Activated CD4-positive, alpha-beta memory T cell treated with anti-CD3 and anti-CD28 coated beads, Interleukin-2, amount 10 ng/mL, durations not matched to agents 7 days and 5 days (primary cell): ENCODE measurements at regions not wholly inside any gene's neighbourhood (a gene's known extent, or its start where the extent isn't known, plus 50 kb on each side); places are given as distances from the start of the nearest gene placed in this dataset.

Source experiments
- CTCF ChIA-PET: fragments of 350-600 bp; sonication (Branson Sonifier 250); formaldehyde crosslinking; loops from one replicate; lab custom pipeline; 2021; ENCODE audit warnings: antibody characterized with exemption, inconsistent platforms; lab: Charles Lee
- POLR2A ChIA-PET: fragments of 350-600 bp; sonication (Branson Sonifier 250); formaldehyde crosslinking; loops from one replicate; lab custom pipeline; 2021; ENCODE audit warnings: antibody characterized with exemption; lab: Charles Lee
- DNase-seq: peaks from one replicate; pipeline ENCODE4 v3.0.0-alpha.2; 2020
- H3K27ac Mint-ChIP-seq: one replicate; pipeline ENCODE4 v1.8.0; 2021; ENCODE audit warnings: mild to moderate bottlenecking, mixed read lengths
- H3K27me3 Mint-ChIP-seq: one replicate; pipeline ENCODE4 v1.8.0; 2021; ENCODE audit warnings: mixed read lengths
- H3K36me3 Mint-ChIP-seq: one replicate; pipeline ENCODE4 v1.8.0; 2021; ENCODE audit warnings: low read depth, mixed read lengths
- H3K4me1 Mint-ChIP-seq: one replicate; pipeline ENCODE4 v1.8.0; 2021; ENCODE audit warnings: mixed read lengths
- H3K4me3 Mint-ChIP-seq: one replicate; pipeline ENCODE4 v1.8.0; 2021; ENCODE audit warnings: mild to moderate bottlenecking, mixed read lengths
- H3K9me3 Mint-ChIP-seq: one replicate; pipeline ENCODE4 v1.8.0; 2021; ENCODE audit warnings: mixed read lengths

DNA sequence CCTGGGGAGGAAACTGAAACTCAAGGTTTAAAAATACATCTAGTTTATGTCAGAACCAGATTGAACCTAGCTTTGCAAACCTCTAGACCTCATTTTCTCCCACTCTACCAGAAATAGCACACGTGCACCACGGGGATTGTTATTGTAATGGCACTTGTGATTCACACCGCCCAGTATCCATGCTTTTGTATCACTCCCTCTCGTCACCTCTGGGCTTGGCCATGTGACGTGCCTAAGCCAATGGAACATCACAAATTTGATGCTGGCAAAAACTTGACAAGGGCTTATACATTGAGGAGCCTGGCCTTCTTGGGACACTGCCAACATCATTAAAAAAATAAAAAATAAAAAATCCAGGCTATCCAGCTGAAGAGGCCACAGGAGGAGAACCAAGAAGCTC, 495.8 kb upstream of the POU3F3 start:
- Mint-ChIP-seq H3K27me3 (no peaks in the 10 kb centered on the region), H3K9me3 (peaks cover 2% of the 10 kb centered on the region), H3K4me1 (no peaks in the 10 kb centered on the region), H3K27ac (no peak overlapping the region), H3K4me3 (no peak overlapping the region), H3K36me3 (no peaks in the 10 kb centered on the region)
- POLR2A ChIA-PET: no interaction called here
- no peak for DNase-seq
- CTCF ChIA-PET: no interaction called here

DNA sequence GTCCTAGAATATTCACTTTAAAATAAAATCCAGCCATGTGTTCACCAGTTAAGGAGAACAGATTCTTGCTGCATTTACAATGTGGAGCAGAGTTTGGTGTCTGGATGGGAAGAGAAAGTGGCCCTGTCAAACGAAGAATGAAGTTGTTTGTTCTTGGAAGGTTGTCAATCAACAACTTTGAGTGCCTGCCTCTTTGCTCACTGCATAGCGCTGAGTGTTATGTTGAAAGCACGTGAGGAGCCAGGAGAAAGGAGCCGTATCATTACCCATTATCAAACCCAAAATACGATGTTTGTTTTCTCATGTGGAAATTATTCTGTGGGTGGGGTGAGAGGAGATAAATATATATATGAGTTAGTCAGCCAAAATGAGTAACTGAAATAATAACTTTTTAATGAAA, 492.5 kb upstream of the POU3F3 start:
- H3K36me3 Mint-ChIP-seq: no peaks in the 10 kb centered on the region
- H3K27ac Mint-ChIP-seq: no peak overlapping the region
- no peaks in the 10 kb centered on the region for H3K27me3 Mint-ChIP-seq
- no peaks in the 10 kb centered on the region for H3K9me3 Mint-ChIP-seq
- ChIA-PET CTCF (no interaction called here), POLR2A (no interaction called here)
- no peak overlapping the region for H3K4me3 Mint-ChIP-seq
- DNase-seq: no peak
- no peaks in the 10 kb centered on the region for H3K4me1 Mint-ChIP-seq

DNA sequence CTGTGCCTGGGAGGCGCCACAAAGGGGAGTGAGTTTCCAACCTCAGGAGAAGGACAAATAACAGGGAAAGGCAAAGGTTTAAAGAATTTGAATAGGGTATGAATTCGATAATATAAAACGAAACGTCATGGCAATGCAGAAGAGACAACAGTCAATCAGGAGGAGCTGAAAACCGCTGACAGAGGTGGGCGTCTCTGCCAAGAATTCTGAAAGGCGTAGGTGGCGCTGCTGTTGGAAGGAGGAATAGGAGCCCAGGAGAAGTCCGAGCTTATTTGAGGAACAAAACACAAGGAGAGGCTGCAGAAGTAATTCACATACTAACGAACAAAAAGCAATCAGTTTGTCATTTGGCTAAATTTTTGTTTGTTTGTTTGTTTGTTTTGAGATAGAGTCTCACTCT, 485.8 kb upstream of the POU3F3 start:
- H3K9me3 Mint-ChIP-seq: peaks cover 3% of the 10 kb centered on the region
- ChIA-PET POLR2A (no interaction called here), CTCF (no interaction called here)
- H3K27me3 Mint-ChIP-seq: no peaks in the 10 kb centered on the region
- H3K36me3 Mint-ChIP-seq: no peaks in the 10 kb centered on the region
- H3K27ac Mint-ChIP-seq: no peak overlapping the region
- no peak overlapping the region for H3K4me3 Mint-ChIP-seq
- DNase-seq: no peak
- H3K4me1 Mint-ChIP-seq: no peaks in the 10 kb centered on the region

DNA sequence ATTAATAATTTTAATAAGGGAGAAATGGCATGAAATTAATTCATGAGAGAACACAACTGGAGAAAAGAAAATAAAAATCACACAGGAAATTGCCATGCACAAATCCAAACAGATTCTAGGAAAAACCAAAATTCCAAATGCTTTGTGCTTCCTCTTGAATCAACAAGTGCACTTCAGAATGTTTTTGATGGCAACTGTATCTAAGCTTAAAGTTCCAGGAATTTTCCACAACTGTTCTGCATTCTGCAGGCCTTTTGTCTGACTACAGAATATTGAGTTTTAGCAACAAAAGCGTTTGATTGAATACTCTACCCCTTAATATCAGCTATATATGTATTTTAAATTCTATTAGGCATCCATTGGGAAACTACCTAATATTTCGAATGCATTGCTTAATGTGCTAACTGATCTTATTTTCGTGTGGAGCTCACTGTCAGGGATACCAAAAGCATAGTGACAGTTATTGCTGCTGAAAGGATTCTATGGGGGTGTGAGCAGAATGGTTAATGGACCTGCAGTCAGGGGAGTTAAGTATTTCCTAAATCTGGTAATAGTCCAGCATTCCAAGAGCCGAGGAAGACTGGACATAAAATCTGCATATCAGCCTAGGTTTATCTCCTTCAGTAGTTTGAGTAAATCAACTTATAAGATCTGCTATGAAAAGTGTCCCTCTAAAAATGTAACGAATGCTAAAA, 482.7 kb upstream of the POU3F3 start:
- H3K27ac Mint-ChIP-seq: no peak overlapping the region
- no peak overlapping the region for H3K4me3 Mint-ChIP-seq
- POLR2A ChIA-PET: no interaction called here
- no peaks in the 10 kb centered on the region for H3K36me3 Mint-ChIP-seq
- CTCF ChIA-PET: interaction anchor here (0.7 kb wide), 1 partner anchor 22 kb away, joined by 4 read pairs; no protein-coding TSS in a partner anchor
- peaks cover 3% of the 10 kb centered on the region for H3K9me3 Mint-ChIP-seq
- no peaks in the 10 kb centered on the region for H3K27me3 Mint-ChIP-seq
- DNase-seq: no peak
- H3K4me1 Mint-ChIP-seq: no peaks in the 10 kb centered on the region

DNA sequence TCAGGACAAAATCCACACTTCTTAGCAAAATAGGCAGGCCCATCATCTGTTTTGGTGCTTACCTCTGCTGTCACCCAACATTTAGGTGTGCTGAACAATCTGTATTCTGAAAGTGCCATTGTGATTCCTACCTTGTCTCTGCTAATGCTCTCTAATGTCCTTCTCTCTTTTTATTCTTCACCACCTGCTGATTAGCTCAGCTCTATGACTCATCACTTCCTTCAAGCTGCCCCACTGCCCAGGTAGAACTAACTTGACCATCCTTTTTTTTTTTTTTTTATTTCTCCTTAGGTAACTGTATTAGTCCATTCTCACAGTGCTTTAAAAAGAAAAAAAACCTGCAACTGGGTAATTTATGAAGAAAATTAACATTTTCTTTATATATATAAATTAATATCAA, 478.7 kb upstream of the POU3F3 start:
- Mint-ChIP-seq H3K36me3 (no peaks in the 10 kb centered on the region), H3K4me3 (no peak overlapping the region), H3K27me3 (no peaks in the 10 kb centered on the region), H3K9me3 (peaks cover 3% of the 10 kb centered on the region), H3K27ac (no peak overlapping the region), H3K4me1 (no peaks in the 10 kb centered on the region)
- POLR2A ChIA-PET: no interaction called here
- CTCF ChIA-PET: no interaction called here
- DNase-seq: no peak

DNA sequence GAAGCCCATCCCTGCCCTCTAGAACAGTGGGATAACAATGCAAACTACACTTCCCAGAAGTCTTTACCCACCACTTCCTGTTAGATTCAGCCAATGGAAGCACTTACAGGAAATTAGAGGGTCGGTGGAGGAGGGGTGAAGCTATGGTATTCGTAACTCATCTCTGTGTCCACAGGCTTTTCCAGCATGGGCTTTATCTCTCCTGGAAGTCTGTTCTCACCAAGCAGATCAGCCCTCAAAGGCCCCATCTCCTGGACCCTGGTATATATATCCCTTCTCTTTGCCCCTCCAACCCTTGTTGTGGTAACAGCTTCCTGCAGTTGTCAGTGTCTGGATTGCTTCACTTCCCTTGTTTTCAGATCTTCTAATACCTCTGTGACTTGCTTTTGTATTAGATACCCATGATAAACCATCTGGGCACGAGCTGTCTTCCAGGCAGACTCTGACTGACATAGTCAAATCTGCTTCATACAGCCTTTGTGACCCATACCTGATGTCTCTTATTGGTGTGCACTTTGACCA, 475.0 kb upstream of the POU3F3 start:
- Mint-ChIP-seq H3K9me3 (peaks cover 3% of the 10 kb centered on the region), H3K27ac (no peak overlapping the region), H3K4me3 (peak overlapping the region; percentile 6), H3K27me3 (no peaks in the 10 kb centered on the region), H3K4me1 (no peaks in the 10 kb centered on the region), H3K36me3 (no peaks in the 10 kb centered on the region)
- ChIA-PET CTCF (no interaction called here), POLR2A (no interaction called here)
- no peak for DNase-seq

DNA sequence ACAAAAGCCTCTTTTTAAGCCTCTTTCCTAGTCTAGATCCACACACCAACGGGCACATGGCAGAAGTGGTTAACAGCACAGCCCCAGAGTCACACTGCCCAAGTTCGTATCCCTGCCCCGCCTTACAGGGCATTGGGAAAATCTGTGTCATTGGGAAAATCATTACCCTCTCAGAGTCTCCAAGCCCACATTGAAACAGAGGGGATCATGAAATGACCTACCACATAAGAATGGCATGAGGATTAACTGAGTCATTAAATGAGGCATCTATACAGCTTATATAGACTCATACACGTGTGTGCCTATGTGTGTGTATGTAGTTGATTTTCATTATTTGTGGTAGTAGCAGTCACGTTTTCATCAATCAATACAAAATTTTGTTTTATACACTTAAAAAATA, 469.0 kb upstream of the POU3F3 start:
- no peaks in the 10 kb centered on the region for H3K36me3 Mint-ChIP-seq
- no peaks in the 10 kb centered on the region for H3K27me3 Mint-ChIP-seq
- no peak overlapping the region for H3K4me3 Mint-ChIP-seq
- DNase-seq: no peak
- ChIA-PET POLR2A (no interaction called here), CTCF (no interaction called here)
- no peaks in the 10 kb centered on the region for H3K4me1 Mint-ChIP-seq
- H3K9me3 Mint-ChIP-seq: peaks cover 2% of the 10 kb centered on the region
- no peak overlapping the region for H3K27ac Mint-ChIP-seq

DNA sequence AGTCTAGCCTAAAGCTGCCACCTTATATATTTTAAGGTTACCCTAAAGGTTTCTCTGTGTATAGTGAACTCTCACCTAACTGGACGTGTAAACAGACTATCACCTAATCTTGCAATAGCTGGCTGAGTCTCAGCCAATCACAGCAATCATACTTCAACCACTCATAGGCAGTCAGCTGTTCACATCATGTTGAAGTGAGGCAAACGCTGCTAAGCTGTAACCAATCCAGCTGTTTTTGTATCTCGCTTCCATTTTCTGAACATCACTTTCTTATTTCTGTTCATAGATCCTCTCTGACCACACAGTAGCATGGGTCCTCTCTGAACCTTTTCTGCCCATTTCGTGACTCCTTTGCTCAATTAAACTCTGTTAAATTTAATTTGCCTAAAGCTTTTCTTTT, 468.2 kb upstream of the POU3F3 start:
- H3K4me3 Mint-ChIP-seq: no peak overlapping the region
- H3K36me3 Mint-ChIP-seq: no peaks in the 10 kb centered on the region
- ChIA-PET CTCF (no interaction called here), POLR2A (no interaction called here)
- H3K9me3 Mint-ChIP-seq: no peaks in the 10 kb centered on the region
- H3K27me3 Mint-ChIP-seq: no peaks in the 10 kb centered on the region
- H3K27ac Mint-ChIP-seq: no peak overlapping the region
- no peaks in the 10 kb centered on the region for H3K4me1 Mint-ChIP-seq
- DNase-seq: no peak

DNA sequence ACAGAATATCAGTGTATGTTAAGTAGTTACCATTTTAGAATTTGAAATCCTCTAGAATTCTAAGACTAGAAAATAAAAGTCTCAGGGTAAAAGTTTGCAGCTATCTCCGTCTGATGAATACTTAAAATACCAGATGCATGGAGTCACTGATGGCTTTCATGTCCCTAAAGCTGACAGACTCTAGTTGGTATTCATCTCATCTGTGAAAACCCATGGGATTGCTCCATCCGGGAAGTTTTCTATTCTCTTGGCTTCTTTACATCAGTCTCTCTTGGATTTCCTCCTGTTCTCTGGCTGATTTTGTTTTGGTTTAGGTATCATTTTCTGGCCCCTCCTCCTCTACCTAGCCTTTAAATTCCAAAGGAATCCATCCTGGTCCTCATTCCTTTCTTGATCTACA, 465.6 kb upstream of the POU3F3 start:
- Mint-ChIP-seq H3K27me3 (no peaks in the 10 kb centered on the region), H3K4me3 (no peak overlapping the region), H3K27ac (no peak overlapping the region), H3K4me1 (no peaks in the 10 kb centered on the region), H3K9me3 (no peaks in the 10 kb centered on the region), H3K36me3 (no peaks in the 10 kb centered on the region)
- POLR2A ChIA-PET: no interaction called here
- no peak for DNase-seq
- CTCF ChIA-PET: no interaction called here

DNA sequence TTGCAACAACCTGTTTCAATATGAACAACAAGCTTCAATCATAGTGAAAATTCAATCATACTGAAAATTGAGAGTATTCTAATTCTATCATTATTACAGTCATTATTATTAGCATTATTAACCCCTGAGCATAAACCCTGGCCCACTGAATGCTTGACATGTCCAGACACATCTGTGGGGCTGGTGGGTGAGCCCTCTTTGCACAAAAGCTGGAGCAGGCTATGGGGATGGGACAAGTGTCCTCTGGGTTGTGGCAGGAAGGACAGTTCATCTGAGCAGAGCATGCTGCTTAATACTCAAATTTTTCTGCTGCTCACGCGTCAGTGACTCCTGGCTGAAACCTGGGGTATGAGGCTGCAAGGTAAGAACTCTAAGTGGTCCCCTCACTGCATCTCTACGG, 451.1 kb upstream of the POU3F3 start:
- ChIA-PET POLR2A (no interaction called here), CTCF (no interaction called here)
- H3K9me3 Mint-ChIP-seq: no peaks in the 10 kb centered on the region
- no peaks in the 10 kb centered on the region for H3K4me1 Mint-ChIP-seq
- no peak for DNase-seq
- no peak overlapping the region for H3K4me3 Mint-ChIP-seq
- no peaks in the 10 kb centered on the region for H3K27me3 Mint-ChIP-seq
- H3K36me3 Mint-ChIP-seq: no peaks in the 10 kb centered on the region
- H3K27ac Mint-ChIP-seq: no peak overlapping the region

DNA sequence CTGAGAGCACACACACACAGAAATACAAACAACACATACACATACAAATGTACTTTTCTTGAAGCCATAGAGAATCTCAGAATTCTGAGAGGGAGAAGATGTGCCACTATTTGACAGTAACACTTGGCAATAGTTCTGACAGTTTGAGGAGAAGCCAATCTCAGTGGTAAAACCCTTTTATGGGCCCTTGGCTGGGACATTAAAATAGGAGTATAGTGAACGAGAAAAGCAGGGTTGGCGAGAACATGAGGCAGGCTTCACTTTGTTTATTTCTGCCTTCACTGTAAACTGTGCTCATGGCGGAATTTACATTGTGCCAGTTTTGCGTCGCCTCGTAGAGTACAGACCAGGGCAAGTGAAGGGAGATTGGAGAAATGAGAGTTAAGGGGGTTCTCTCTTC, 449.4 kb upstream of the POU3F3 start:
- Mint-ChIP-seq H3K9me3 (no peaks in the 10 kb centered on the region), H3K36me3 (no peaks in the 10 kb centered on the region), H3K27ac (no peak overlapping the region), H3K4me3 (no peak overlapping the region), H3K27me3 (no peaks in the 10 kb centered on the region), H3K4me1 (no peaks in the 10 kb centered on the region)
- CTCF ChIA-PET: no interaction called here
- DNase-seq: no peak
- POLR2A ChIA-PET: no interaction called here

DNA sequence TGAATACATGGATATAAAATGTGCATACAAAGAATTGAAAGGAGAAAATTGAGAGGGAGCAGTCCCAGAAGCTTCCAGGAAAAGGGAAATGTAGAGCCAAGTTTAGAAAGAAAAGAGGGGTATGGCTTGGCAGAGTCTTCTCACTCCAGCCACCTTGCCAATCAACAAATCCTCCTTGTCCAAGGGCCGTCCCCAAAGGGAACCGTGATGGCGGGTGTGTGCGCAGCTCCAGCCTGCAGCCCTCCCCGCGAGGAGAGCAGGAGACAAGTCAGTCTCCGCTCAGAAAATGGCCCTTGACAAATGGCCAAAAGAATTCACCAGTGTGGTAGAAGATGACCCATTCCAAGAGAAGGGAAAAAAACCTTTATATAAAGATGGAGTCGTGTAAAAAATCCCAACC, 448.3 kb upstream of the POU3F3 start:
- ChIA-PET POLR2A (no interaction called here), CTCF (no interaction called here)
- Mint-ChIP-seq H3K27ac (no peak overlapping the region), H3K4me3 (no peak overlapping the region), H3K27me3 (no peaks in the 10 kb centered on the region), H3K9me3 (no peaks in the 10 kb centered on the region), H3K4me1 (no peaks in the 10 kb centered on the region), H3K36me3 (no peaks in the 10 kb centered on the region)
- DNase-seq: no peak

DNA sequence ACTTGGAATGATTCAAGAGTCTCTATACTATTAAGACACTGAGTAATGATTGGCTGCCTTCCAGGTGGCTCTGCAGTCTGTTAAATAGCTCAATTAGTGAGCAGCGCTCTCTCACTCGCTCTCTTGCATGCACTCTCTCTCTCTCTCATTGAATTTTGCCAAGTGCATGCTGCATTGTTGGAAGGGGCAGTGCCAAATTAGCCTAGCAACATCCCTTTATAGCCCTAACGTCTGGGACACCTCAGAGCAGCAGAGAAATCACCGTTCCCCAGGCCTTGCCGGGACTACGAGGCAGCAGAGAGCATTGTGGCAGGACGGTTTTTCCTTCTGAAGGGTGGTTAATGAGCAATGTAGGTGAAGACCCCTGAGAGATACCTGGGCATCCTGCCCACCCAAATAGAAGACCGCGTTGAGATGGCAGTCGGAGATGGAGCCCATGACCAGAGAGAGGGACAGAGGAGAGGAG, 447.6 kb upstream of the POU3F3 start:
- Mint-ChIP-seq H3K36me3 (no peaks in the 10 kb centered on the region), H3K27ac (no peak overlapping the region), H3K27me3 (no peaks in the 10 kb centered on the region), H3K9me3 (no peaks in the 10 kb centered on the region), H3K4me1 (no peaks in the 10 kb centered on the region), H3K4me3 (no peak overlapping the region)
- ChIA-PET CTCF (no interaction called here), POLR2A (no interaction called here)
- no peak for DNase-seq

DNA sequence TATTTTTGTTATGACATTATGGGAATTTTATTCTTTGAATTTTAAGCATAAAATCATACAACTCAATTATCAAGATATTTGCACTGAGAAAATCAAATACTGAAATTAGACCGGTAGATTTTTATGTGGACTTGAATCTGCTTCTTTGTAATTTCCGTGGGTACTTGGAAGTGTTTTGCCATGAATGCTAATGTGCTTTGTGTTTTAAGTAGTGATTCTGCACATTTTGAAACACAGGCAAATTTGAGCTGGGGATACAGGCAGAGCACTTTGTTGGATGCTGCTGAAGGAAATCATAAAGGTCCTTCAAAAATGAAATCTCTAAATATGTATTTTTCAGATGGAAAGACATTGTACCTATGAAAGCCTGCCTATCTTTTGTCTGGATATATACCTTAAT, 446.3 kb upstream of the POU3F3 start:
- no peaks in the 10 kb centered on the region for H3K27me3 Mint-ChIP-seq
- no peaks in the 10 kb centered on the region for H3K4me1 Mint-ChIP-seq
- H3K36me3 Mint-ChIP-seq: no peaks in the 10 kb centered on the region
- ChIA-PET POLR2A (no interaction called here), CTCF (no interaction called here)
- no peak overlapping the region for H3K27ac Mint-ChIP-seq
- DNase-seq: no peak
- H3K9me3 Mint-ChIP-seq: no peaks in the 10 kb centered on the region
- no peak overlapping the region for H3K4me3 Mint-ChIP-seq
